ENCODE measurements at regions not wholly inside any gene's neighbourhood (a gene's known extent, or its start where the extent isn't known, plus 50 kb on each side); places are given as distances from the start of the nearest gene placed in this dataset.
A peak's percentile ranks its signal among the peaks of the same experiment; 100 is the strongest.

GRCh38 chr9:22256381-22256780 lies 190.2 kb upstream of the DMRTA1 start:
- H3K4me3 ChIP-seq (replicated peaks; ENCODE audit: low read depth, low read length), result no peak overlapping the region
- TF ChIP-seq, protein P1, sequence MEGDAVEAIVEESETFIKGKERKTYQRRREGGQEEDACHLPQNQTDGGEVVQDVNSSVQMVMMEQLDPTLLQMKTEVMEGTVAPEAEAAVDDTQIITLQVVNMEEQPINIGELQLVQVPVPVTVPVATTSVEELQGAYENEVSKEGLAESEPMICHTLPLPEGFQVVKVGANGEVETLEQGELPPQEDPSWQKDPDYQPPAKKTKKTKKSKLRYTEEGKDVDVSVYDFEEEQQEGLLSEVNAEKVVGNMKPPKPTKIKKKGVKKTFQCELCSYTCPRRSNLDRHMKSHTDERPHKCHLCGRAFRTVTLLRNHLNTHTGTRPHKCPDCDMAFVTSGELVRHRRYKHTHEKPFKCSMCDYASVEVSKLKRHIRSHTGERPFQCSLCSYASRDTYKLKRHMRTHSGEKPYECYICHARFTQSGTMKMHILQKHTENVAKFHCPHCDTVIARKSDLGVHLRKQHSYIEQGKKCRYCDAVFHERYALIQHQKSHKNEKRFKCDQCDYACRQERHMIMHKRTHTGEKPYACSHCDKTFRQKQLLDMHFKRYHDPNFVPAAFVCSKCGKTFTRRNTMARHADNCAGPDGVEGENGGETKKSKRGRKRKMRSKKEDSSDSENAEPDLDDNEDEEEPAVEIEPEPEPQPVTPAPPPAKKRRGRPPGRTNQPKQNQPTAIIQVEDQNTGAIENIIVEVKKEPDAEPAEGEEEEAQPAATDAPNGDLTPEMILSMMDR (IDR thresholded peaks at IDR 0.05; ENCODE audit: low read length, missing control alignments), result no peak
- DNase-seq (ENCODE audit: low read depth), result no peak

DNA sequence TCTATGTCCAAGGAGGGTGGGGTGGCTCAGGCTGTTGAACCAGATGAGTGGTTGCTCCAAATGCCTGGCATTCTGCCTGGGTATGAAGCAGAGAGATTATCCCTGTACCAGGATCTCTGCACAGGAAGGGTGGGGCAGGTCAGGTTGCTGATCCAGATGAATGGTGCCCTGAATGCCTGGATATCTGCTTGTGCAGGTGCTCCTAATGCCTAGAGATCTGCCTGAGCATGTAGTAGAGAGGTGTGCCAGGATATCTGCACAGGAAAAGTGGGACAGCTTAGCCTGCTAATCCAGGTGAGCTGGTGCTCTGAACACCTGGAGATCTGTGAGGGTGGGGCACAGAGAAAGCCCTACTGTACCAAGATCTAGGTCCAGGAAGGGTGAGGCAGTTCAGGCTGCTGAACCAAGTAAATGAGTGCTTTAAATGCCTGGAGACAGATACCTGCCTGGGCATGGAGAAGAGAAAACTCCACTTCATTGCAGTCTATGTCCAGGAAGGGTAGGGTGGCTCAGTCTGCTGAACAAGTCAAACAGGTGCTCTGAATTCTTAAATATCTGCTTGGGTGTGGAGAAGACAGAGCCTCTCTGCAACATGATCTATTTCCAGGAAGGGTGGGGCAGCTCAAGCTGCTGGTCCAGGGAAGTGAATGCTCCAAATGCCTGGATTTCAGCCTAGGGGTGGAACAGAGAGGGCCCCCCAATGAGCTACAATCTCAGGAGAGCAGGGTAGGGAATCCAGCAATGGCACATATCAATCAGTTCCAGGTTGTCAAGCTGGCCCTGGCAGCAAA lies 189.4 kb upstream of the DMRTA1 start:
- no peak for DNase-seq (ENCODE audit: low read depth)

GRCh38 chr9:22265038-22265437 lies 181.6 kb upstream of the DMRTA1 start:
- no peak for DNase-seq (ENCODE audit: low read depth)
- TF ChIP-seq, protein P1 (IDR thresholded peaks at IDR 0.05; ENCODE audit: low read length, missing control alignments), result no peak
- no peak overlapping the region for H3K4me3 ChIP-seq (replicated peaks; ENCODE audit: low read depth, low read length)

More for the DNA sequence above, 189.4 kb upstream of the DMRTA1 start:
- H3K4me3 ChIP-seq (replicated peaks; ENCODE audit: low read depth, low read length), result no peak overlapping the region
- TF ChIP-seq, protein P1 (IDR thresholded peaks at IDR 0.05; ENCODE audit: low read length, missing control alignments), result no peak

DNA sequence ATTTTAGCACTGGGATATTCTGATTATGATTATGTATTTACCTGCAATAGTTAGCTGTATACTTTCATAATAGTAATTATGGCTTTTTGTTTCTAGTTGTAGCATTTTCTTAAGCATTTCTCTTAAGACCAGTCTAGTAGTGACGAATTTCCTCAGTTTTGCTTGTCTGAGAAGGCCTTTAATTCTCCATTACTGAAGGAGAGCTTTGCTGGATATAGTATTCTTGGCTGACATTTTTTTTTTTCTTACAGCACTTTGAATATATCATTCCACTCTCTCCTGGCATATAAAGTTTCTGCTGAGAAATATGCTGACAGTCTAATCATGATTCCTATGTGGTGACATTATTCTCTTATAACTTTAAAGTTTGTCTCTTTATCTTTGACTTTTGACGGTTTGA lies 181.1 kb upstream of the DMRTA1 start:
- no peak for DNase-seq (ENCODE audit: low read depth)
- H3K4me3 ChIP-seq (replicated peaks; ENCODE audit: low read depth, low read length), result no peak overlapping the region
- TF ChIP-seq, protein P1 (IDR thresholded peaks at IDR 0.05; ENCODE audit: low read length, missing control alignments), result no peak

- TF ChIP-seq, protein P1 (IDR thresholded peaks at IDR 0.05; ENCODE audit: low read length, missing control alignments), result no peak
- no peak for DNase-seq (ENCODE audit: low read depth)
- no peak overlapping the region for H3K4me3 ChIP-seq (replicated peaks; ENCODE audit: low read depth, low read length)
Measured at GRCh38 chr9:22274477-22274876, 172.1 kb upstream of the DMRTA1 start.

- no peak overlapping the region for H3K4me3 ChIP-seq (replicated peaks; ENCODE audit: low read depth, low read length)
- peak; percentile 8 for DNase-seq (ENCODE audit: low read depth)
- TF ChIP-seq, protein P1 (IDR thresholded peaks at IDR 0.05; ENCODE audit: low read length, missing control alignments), result no peak
Measured at GRCh38 chr9:22278426-22278825, 168.2 kb upstream of the DMRTA1 start.

DNA sequence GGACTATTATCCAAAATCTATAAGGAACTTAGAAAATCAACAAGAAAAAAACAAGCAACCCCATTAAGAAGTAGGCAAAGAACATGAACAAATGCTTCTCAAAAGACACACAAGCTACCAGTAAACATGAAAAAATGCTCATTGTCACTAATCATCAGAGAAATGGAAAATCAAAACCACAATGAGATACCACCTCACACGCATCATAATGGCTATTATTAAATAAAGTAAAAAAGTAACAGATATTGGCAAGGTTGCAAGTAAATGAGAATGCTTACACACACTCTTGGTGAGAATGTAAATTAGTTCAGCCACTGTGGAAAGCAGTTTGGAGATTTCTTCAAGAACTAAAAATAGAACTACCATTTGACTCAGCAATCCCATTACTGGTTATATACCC lies 167.0 kb upstream of the DMRTA1 start:
- H3K4me3 ChIP-seq (replicated peaks; ENCODE audit: low read depth, low read length), result no peak overlapping the region
- DNase-seq (ENCODE audit: low read depth), result no peak
- TF ChIP-seq, protein P1 (IDR thresholded peaks at IDR 0.05; ENCODE audit: low read length, missing control alignments), result no peak
